ENCODE measurements at regions not wholly inside any gene's neighbourhood (a gene's known extent, or its start where the extent isn't known, plus 50 kb on each side); places are given as distances from the start of the nearest gene placed in this dataset.

GRCh38 chr1:98374098-98374497, 287.4 kb upstream of the SNX7 start:
- no peak for DNase-seq

DNA sequence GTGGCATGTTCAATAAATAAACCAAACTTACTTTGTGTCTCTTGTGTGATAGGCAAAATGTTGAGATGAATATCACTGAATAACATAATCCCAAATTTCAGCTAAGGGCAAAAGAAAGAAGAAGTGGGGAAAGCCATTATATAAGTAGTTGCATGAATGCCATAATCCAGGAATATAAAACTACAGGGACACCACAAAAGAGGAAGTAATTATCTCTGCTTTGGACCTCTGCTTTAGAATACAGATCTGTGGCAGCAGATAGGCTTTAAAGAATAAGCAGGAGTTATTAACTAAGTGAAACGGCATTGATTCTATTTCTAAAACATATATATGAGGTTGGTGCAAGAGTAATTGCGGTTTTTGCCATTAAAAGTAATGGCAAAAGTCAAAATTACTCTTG, 288.5 kb upstream of the SNX7 start:
- no peak for DNase-seq

- DNase-seq, result no peak
Observed at GRCh38 chr1:98371764-98372163, 289.8 kb upstream of the SNX7 start.

DNA sequence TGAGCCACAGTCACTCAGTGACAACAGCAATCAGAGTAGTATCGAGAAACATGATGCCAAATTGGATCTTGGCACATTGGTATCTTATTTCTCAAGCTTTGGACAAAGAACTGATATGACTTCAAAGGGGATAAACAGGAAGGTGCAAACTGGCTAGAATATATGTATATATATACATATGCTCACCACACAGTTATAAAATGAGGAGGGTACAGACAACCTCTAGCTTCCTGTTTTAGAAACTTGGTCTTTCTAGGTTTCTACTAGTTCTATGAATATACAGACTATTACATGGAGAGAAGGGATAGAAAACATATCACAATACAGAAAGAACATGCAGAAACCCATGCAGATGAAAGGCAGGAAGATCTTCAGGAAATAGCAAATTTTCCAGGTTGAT, 292.1 kb upstream of the SNX7 start:
- DNase-seq, result no peak

- DNase-seq, result no peak
Observed at GRCh38 chr1:98368995-98369394, 292.5 kb upstream of the SNX7 start.

- DNase-seq, result no peak
Observed at GRCh38 chr1:98367426-98367825, 294.1 kb upstream of the SNX7 start.

- no peak for DNase-seq
Observed at GRCh38 chr1:98366343-98366742, 295.2 kb upstream of the SNX7 start.

DNA sequence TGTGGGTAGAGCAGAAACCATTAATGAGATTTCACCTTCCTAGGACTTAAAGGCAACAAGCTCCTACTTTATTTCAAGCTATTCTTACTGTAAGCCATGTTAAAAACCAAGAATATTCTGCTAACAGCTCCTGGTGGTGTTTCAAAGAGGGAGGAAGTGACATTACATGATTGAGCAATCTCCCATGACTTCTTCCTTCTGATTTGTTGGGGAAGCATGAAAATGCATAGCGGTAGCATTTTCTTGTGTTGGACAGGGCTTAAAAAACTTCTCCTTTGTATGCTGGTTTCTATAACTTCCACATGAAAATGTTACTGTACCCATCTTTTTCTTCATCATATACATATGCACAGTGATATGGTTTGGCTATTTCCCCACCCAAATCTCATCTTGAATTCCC, 297.0 kb upstream of the SNX7 start:
- DNase-seq, result no peak

DNA sequence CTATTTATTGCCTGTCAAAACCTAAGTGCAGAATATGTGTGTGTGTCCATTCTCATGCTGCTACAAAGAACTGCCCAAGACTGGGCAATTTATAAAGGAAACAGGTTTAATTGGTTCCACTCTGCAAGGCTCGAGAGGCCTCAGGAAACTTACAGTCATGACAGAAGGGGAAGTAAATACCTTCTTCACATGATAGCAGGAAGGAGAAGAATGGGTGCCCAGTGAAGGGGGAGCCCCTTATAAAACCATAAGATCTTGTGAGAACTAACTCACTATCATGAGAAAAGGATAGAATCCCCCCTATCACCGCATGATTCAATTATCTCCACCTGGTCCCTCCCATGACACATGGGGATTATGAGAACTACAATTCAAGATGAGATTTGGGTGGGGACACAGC, 300.7 kb upstream of the SNX7 start:
- DNase-seq, result no peak

DNA sequence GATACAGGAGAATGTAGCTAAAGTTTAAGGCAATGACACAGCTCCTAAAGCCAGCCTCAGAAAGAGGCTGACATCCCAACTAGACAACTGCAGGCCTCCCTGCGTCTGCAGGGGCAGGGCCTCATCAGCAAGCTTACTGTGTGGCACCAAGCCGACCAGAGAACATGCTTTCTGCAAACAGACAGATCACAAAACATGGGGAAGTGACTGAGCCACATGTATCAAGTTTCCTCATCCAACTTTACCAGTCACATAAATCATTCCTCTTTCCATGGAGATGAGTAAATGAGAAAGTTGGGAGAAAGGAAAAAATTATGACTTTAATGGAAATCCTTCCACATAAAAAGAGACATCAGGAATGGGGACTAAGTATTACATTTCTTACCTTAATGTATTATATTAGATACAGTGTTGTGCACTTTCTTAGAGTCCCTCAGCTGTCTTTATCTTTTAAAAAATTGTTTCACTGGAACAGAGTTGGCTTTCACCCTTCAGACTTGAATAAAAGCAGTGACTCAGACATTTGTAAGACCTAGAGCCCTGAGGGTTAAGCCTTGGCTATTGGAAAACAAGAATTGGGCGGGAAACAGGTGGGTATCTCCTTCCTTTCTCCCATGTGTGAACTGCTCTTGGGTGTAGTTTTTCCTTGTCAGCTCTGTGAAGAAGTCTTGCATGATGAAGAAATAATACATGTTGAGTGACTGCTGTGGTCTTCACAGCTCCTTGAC, 305.7 kb upstream of the SNX7 start:
- no peak for DNase-seq

DNA sequence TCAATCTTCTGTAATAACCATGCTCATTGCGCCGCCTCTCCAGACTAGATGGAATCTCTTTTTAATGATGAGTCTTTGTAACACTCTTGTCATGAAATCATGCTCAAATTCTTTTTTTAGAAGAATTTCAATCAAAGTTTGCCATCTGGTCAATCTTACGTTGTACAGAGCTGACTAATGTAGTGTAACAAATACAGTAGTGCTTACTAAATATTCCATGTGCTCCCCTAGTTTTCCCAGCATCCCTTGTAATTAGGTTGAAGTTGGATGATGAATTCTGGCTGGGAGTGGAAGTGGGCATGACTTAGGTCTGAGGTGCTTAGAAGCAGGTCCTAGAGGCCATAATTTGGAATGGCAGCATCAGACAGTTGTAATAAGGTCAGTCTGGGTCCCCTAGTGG, 309.1 kb upstream of the SNX7 start:
- DNase-seq, result no peak

DNA sequence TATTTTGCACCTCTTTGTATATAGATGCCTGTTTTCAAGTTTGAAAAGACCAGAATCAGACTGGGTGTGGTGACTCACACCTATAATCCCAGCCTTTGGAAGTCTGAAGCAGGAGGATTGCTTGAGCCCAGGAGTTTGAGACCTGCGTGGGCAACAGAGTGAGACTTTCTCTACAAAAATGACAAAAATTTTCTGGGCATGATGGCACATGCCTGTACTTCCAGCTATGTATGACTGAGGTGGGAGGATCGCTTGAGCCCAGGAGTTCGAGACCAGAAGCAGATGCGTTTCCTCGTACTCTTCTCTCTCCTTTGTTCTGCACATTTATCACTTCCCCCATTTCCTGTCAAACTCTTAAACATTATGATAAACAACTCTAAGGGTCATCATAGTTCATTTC, 310.0 kb upstream of the SNX7 start:
- DNase-seq, result no peak

DNA sequence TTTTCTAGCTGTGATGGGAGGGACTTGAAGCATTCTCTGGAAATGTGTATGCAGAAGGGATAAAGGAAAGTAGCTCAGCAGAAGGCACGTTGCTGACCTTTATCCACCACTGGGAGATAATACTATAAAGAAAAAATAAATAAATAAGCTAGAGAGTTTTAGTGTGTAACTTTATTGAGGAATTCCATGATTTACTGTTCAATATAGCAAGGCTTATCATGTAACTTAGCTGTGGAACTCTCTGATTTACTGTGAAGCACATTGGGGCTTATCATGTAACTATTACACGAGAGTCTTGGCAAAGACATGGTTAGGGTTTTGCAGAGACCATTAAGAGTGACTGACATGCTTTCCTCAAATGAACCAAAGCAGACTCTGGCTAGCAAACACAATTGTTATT, 316.1 kb upstream of the SNX7 start:
- no peak for DNase-seq

DNA sequence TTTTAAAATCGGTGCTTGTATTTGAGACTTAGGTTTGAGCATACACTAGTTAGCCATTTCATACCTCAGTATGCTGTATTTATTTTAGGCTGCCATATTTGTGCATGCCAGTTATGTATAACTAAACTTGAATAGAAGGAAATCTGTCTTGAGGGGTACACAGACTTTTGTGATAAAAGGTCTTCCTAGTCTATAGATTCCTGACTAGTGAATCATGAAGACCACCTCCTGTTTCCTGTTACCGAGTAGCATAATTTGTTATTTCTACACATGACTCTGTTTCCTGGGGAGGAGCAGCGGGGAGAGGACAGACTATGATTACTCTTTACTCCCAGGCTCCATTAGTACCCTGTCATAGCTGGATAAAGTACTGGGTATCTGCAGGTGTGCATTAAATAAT, 316.8 kb upstream of the SNX7 start:
- DNase-seq, result no peak

- DNase-seq, result no peak
Observed at GRCh38 chr1:98342566-98342965, 319.0 kb upstream of the SNX7 start.

- DNase-seq, result no peak
Observed at GRCh38 chr1:98340511-98340910, 321.0 kb upstream of the SNX7 start.

GRCh38 chr1:98336472-98337083, 324.9 kb upstream of the SNX7 start:
- no peak for DNase-seq

- DNase-seq, result no peak
Observed at GRCh38 chr1:98333936-98334335, 327.6 kb upstream of the SNX7 start.

- DNase-seq, result no peak
Observed at GRCh38 chr1:98333406-98333805, 328.1 kb upstream of the SNX7 start.

DNA sequence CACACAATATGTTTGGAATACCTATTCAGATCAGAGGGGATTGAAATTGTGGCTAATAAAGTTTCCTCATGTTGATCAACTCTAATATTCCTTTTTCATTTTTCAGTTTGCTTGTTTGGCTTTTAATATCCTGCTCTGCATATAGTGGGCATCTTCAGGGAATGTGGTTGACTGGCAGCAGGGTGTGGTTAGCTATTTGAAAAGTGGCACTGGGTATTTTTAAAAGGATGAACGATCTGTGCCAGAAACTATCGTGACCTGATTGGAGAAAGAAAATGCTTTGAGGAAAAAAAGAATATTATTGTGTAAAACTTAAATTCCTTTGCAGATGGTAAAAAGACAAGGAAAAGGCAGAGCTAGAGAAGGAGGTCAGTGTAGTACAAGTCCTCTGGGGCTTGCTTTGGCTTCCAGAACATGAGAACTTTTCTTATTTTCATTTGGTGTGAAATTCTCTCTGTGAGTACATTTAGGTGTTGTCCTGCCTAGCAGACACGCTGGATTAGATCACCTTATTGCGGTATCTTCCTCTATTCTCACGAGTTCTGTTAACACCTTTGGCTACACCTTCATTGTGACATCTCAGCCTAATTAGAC, 329.7 kb upstream of the SNX7 start:
- DNase-seq, result no peak

DNA sequence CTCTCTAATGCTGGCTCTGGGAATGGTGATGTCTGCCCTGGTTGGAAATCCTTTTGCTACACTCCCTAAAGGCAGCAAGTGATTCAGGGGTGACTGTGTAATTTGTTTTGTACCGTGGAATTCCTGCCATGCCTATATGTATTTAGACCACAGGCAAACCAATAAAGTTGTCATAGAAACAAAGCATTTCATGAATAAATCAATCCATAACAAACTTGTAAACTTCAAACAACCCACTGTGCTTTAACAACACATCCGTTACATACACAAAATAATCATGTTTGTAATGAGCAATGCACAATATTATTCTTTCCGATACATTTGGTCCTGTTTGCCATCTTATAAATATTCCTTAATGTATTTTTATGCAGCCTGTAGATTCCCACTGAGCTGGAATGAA, 330.3 kb upstream of the SNX7 start:
- DNase-seq, result no peak

DNA sequence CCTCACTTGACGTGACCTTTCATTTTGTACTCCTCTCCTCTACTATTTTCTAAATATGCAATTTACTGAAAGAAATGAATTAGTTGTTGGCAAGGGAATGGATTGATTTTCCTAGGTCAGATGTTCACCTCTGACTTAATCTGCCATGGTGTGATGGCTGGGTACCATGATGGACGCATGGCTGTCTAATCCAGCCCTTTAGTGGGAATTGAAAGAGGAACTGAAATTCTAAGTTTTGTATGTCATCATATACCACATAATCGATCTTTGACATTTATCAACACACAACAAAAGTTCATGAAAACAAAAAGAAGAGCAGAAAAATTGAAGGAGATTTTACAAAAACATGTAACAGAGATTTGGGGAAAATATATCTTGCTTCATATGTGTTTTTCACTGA, 331.3 kb upstream of the SNX7 start:
- no peak for DNase-seq

- DNase-seq, result no peak
Observed at GRCh38 chr1:98328855-98329254, 332.7 kb upstream of the SNX7 start.

DNA sequence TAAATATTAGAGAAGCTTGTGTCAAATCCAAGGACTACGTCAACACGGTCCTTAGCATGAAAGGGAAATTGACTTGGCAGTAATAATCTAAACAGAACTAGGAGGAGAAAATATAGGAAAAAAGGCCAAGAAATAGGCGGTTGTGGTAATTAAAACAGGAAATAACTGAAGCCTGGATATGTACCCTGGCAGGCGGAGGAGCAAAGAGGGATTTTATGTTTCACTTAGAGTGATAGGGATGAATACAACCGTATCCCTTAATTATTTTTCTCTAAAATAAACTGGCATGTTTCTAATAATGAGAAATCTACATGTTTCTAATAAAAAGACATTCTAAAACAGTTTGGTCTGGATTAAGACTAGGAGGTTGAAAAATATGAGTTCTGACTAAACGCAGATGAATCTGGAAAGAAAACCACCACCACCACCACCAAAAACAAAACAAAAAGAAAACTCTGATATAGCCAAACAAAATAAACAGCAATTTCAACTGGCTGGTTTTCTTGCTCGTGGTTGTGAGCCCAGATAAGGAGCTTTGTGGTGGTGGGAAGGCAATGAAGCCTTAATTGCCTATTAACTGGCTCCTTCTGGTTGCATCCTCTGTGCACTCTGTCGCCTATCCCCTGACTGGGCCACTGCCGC, 334.2 kb upstream of the SNX7 start:
- DNase-seq, result no peak
